Ishikawa (cell line): ENCODE measurements at regions not wholly inside any gene's neighbourhood (a gene's known extent, or its start where the extent isn't known, plus 50 kb on each side); places are given as distances from the start of the nearest gene placed in this dataset.

ENCODE experiments used
- CEBPB ChIP-seq: IDR thresholded peaks from 2 replicates; pipeline ENCODE4 v1.6.1; 2012
- CREB1 ChIP-seq: IDR thresholded peaks from 2 replicates; pipeline ENCODE4 v1.6.1; 2012; ENCODE audit warnings: low read depth
- EGR1 ChIP-seq: IDR thresholded peaks from 2 replicates; pipeline ENCODE4 v1.6.1; 2012
- EP300 ChIP-seq: IDR thresholded peaks from 2 replicates; pipeline ENCODE4 v1.6.1; 2012; ENCODE audit warnings: borderline replicate concordance
- FOXM1 ChIP-seq: IDR thresholded peaks from 2 replicates; pipeline ENCODE4 v1.6.1; 2012; ENCODE audit warnings: low read depth, borderline replicate concordance
- MAX ChIP-seq: IDR thresholded peaks from 2 replicates; pipeline ENCODE4 v1.6.1; 2012
- RAD21 ChIP-seq: IDR thresholded peaks from 2 replicates; pipeline ENCODE4 v1.6.1; 2012; ENCODE audit warnings: low read depth
- REST ChIP-seq: IDR thresholded peaks from 2 replicates; pipeline ENCODE4 v1.6.1; 2012; ENCODE audit warnings: low read depth, mild to moderate bottlenecking
- TAF1 ChIP-seq: IDR thresholded peaks from 2 replicates; pipeline ENCODE4 v1.6.1; 2012; ENCODE audit warnings: low read depth, mild to moderate bottlenecking
- TCF12 ChIP-seq: IDR thresholded peaks from 2 replicates; pipeline ENCODE4 v1.6.1; 2012; ENCODE audit warnings: low read depth
- TEAD4 ChIP-seq: IDR thresholded peaks from 2 replicates; pipeline ENCODE4 v1.6.1; 2012
- USF1 ChIP-seq: IDR thresholded peaks from 2 replicates; pipeline ENCODE4 v1.6.1; 2012
- YY1 ChIP-seq: IDR thresholded peaks from 2 replicates; pipeline ENCODE4 v1.6.1; 2012; ENCODE audit warnings: low read depth
- ZBTB7A ChIP-seq: IDR thresholded peaks from 2 replicates; pipeline ENCODE4 v1.6.1; 2012; ENCODE audit warnings: low read depth

GRCh38 chr13:47170971-47171370 lies 274.1 kb upstream of the HTR2A start:
- TF ChIP-seq RAD21 (no peak), MAX (no peak), EP300 (no peak), REST (no peak), TAF1 (no peak), YY1 (no peak), TEAD4 (no peak), CREB1 (no peak), EGR1 (no peak), USF1 (no peak), FOXM1 (no peak), TCF12 (no peak), CEBPB (no peak), ZBTB7A (no peak)
